ENCODE measurements at regions not wholly inside any gene's neighbourhood (a gene's known extent, or its start where the extent isn't known, plus 50 kb on each side); places are given as distances from the start of the nearest gene placed in this dataset.

- TF ChIP-seq CTCF (conservative IDR thresholded peaks at IDR 0.05; ENCODE audit: low read length) (peak; percentile 40), EZH2phosphoT487 (IDR thresholded peaks at IDR 0.05; ENCODE audit: borderline replicate concordance, low read depth, low read length) (no peak)
- H3K9me3 ChIP-seq (ENCODE audit: low read length), result no peaks in the 10 kb centered on the region
- DNase-seq (ENCODE audit: low spot score), result no peak
- no peaks in the 10 kb centered on the region for H3K79me2 ChIP-seq (ENCODE audit: insufficient read depth, low read depth, low read length)
- no peaks in the 10 kb centered on the region for H3K9me2 ChIP-seq (ENCODE audit: insufficient read depth, low read length)
- POLR2A ChIA-PET, result interaction anchor here (0.6 to 1.5 kb wide), 6 partner anchors 11 to 197 kb away, joined by 3 to 6 read pairs (median 5); no protein-coding TSS in a partner anchor
- no TSS peak for BruUV-seq (replicated peaks)
- H3K27ac ChIP-seq (ENCODE audit: low read depth, low read length, poor library complexity, severe bottlenecking), result no peak overlapping the region
- H3K4me3 ChIP-seq (ENCODE audit: low read depth, low read length, poor library complexity, severe bottlenecking), result no peak overlapping the region
- CTCF ChIA-PET (ENCODE audit: unreplicated experiment), result interaction anchor here (1.0 kb wide), 1 partner anchor 112 kb away, joined by 3 read pairs; no protein-coding TSS in a partner anchor
- no peak overlapping the region for H3K4me2 ChIP-seq (ENCODE audit: low read length)
- intact Hi-C loops (cut with micrococcal nuclease; ENCODE audit: unreplicated experiment), result no loop called here
- no peak overlapping the region for H2AFZ ChIP-seq (ENCODE audit: low read length)
- no peaks in the 10 kb centered on the region for H3K36me3 ChIP-seq (ENCODE audit: insufficient read depth, low read length)
- H4K20me1 ChIP-seq (ENCODE audit: insufficient read depth, low read length), result no peaks in the 10 kb centered on the region
- no peaks in the 10 kb centered on the region for H3K4me1 ChIP-seq (ENCODE audit: insufficient read depth, low read length, poor library complexity, severe bottlenecking)
These were observed 54.4 kb upstream of the JAK1 start for GRCh38 chr1:65020774-65021173.

- H3K4me2 ChIP-seq (ENCODE audit: low read length), result no peak overlapping the region
- no peaks in the 10 kb centered on the region for H4K20me1 ChIP-seq (ENCODE audit: insufficient read depth, low read length)
- H3K9me3 ChIP-seq (ENCODE audit: low read length), result no peaks in the 10 kb centered on the region
- no peak overlapping the region for H3K27ac ChIP-seq (ENCODE audit: low read depth, low read length, poor library complexity, severe bottlenecking)
- no peaks in the 10 kb centered on the region for H3K4me1 ChIP-seq (ENCODE audit: insufficient read depth, low read length, poor library complexity, severe bottlenecking)
- TF ChIP-seq CTCF (conservative IDR thresholded peaks at IDR 0.05; ENCODE audit: low read length), result no peak
- no peak for TF ChIP-seq EZH2phosphoT487 (IDR thresholded peaks at IDR 0.05; ENCODE audit: borderline replicate concordance, low read depth, low read length)
- no peaks in the 10 kb centered on the region for H3K36me3 ChIP-seq (ENCODE audit: insufficient read depth, low read length)
- POLR2A ChIA-PET, result interaction anchor here (0.8 to 1.5 kb wide), 4 partner anchors 12 to 59 kb away, joined by 3 to 6 read pairs (median 6); no protein-coding TSS in a partner anchor
- H3K79me2 ChIP-seq (ENCODE audit: insufficient read depth, low read depth, low read length), result no peaks in the 10 kb centered on the region
- H3K9me2 ChIP-seq (ENCODE audit: insufficient read depth, low read length), result no peaks in the 10 kb centered on the region
- CTCF ChIA-PET (ENCODE audit: unreplicated experiment), result no interaction called here
- no peak for DNase-seq (ENCODE audit: low spot score)
- no peak overlapping the region for H3K4me3 ChIP-seq (ENCODE audit: low read depth, low read length, poor library complexity, severe bottlenecking)
- no peak overlapping the region for H2AFZ ChIP-seq (ENCODE audit: low read length)
- BruUV-seq (replicated peaks), result no TSS peak
- intact Hi-C loops (cut with micrococcal nuclease; ENCODE audit: unreplicated experiment), result no loop called here
These were observed 55.4 kb upstream of the JAK1 start for GRCh38 chr1:65021795-65022194.

GRCh38 chr1:65022216-65022615, 55.9 kb upstream of the JAK1 start:
- Histone ChIP-seq H3K4me3 (ENCODE audit: low read depth, low read length, poor library complexity, severe bottlenecking) (no peak overlapping the region), H3K9me2 (ENCODE audit: insufficient read depth, low read length) (no peaks in the 10 kb centered on the region), H2AFZ (ENCODE audit: low read length) (no peak overlapping the region), H3K27ac (ENCODE audit: low read depth, low read length, poor library complexity, severe bottlenecking) (no peak overlapping the region), H3K4me1 (ENCODE audit: insufficient read depth, low read length, poor library complexity, severe bottlenecking) (no peaks in the 10 kb centered on the region), H3K79me2 (ENCODE audit: insufficient read depth, low read depth, low read length) (no peaks in the 10 kb centered on the region), H3K9me3 (ENCODE audit: low read length) (no peaks in the 10 kb centered on the region), H3K4me2 (ENCODE audit: low read length) (no peak overlapping the region), H4K20me1 (ENCODE audit: insufficient read depth, low read length) (no peaks in the 10 kb centered on the region), H3K36me3 (ENCODE audit: insufficient read depth, low read length) (no peaks in the 10 kb centered on the region)
- no TSS peak for BruUV-seq (replicated peaks)
- ChIA-PET CTCF (ENCODE audit: unreplicated experiment) (no interaction called here), POLR2A (no interaction called here)
- TF ChIP-seq CTCF (conservative IDR thresholded peaks at IDR 0.05; ENCODE audit: low read length) (no peak), EZH2phosphoT487 (IDR thresholded peaks at IDR 0.05; ENCODE audit: borderline replicate concordance, low read depth, low read length) (no peak)
- intact Hi-C loops (cut with micrococcal nuclease; ENCODE audit: unreplicated experiment), result no loop called here
- DNase-seq (ENCODE audit: low spot score), result no peak
